Stimulated activated CD4-positive, alpha-beta T cell treated with anti-CD3 and anti-CD28 coated beads, Interleukin-1b, Interleukin-23, amount 100 ng/mL, for 48 hours (primary cell): ENCODE measurements at regions not wholly inside any gene's neighbourhood (a gene's known extent, or its start where the extent isn't known, plus 50 kb on each side); places are given as distances from the start of the nearest gene placed in this dataset.
"Not testable (repeated sequence)": the region's sequence is repeated elsewhere in the genome, so short reads cannot be mapped to it uniquely, and the experiment has no call there.

ENCODE experiments used
- DNase-seq: peaks from one replicate; pipeline ENCODE4 v3.0.0-alpha.2; 2020

DNA sequence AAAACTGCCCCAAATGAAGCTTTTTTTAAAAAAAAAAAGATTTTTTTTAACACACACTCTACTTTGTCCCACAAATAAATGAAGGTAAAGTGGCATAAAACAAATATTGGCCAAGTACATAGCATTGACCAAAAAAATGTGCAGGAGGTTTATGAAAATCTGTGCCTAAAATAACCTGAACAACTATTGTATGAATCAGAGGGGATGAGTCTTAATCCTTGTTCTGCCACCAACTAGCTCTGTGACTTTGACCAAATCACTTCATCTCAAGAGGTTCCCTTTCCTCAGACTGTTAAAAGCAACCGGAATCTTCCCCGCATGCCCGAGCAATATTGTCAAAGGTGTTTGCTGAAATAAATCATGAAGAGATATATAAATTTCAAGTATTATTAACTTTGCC is 150.4 kb upstream of the NEBL start:
- DNase-seq = no peak

- DNase-seq = no peak
Observed at GRCh38 chr10:21047096-21047495, 150.0 kb upstream of the NEBL start.

- no peak for DNase-seq
Observed at GRCh38 chr10:21043044-21043443, 145.9 kb upstream of the NEBL start.

- no peak for DNase-seq
Observed at GRCh38 chr10:21042536-21042935, 145.4 kb upstream of the NEBL start.

- DNase-seq = no peak
Observed at GRCh38 chr10:21041763-21042458, 144.8 kb upstream of the NEBL start.

DNA sequence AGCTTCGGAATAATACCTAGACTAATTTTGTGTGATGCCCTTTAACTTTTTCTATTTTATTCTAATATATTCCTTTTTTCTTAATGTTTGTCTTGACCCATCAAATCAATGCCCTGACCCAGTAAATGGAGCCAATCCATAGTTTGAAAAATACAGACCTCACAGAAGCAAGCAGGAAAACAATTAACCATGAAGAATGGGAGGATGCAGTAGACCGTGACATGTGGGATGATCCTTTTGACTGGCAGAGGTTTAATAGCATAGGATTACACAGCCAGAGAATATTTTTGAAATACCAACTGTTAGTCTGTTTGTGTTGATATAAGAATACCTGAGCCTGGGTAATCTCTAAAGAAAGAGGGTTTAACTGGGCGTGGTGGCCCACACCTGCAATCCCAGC is 142.6 kb upstream of the NEBL start:
- no peak for DNase-seq

DNA sequence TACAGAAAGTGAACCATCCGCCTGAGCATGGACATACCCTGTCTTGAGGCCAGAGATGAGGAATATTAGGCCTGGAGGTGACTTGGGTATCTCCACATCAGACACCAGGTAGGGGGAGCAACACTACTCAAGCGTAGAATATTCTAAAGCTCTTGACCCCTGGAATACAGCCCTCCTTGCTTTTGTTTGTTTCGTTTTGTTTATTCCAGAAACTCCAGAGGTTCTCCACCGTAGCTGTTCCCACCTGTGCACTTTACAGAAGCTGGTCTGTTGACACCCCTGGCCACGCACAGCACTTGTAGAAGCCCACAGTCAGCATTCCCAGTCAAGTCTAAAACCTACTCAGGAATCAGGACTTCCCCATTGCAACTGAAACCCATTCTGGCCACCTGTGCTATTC is 139.6 kb upstream of the NEBL start:
- no peak for DNase-seq

- not testable (repeated sequence) for DNase-seq
Observed at GRCh38 chr10:21034770-21035169, 137.7 kb upstream of the NEBL start.

- DNase-seq = no peak
Observed at GRCh38 chr10:21034241-21034640, 137.1 kb upstream of the NEBL start.

DNA sequence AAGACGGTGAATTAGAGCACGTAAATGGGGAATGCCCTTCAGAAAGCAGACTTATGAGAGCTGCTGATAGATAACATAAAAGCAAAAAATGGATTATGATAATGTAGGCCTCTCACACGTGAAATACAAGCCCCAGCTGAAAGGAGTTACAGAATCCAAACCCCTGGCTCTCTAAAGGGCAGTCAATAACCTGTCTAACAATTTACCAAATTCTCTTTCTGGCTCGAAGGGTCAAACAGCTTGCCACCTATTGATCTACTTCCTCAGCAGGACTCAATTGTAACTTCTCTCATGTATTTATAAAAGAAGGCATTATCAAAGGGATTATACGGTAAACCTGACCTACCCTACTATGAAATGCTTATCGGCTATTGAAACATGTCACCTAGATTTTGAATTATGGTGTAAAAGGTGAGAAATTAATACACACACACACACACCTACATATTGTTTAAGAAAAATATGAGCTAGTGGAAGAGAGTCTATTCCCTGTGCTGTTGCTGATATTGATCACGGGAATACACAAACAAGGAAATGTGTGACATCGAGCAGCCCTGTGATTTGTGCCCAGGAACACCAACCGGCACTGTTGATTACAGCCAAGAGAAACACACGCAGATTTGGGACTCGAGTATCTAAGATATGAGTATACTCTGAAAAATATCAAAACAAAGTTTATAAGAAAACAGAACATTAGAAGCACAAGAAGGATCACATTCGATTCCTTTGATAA is 135.6 kb upstream of the NEBL start:
- DNase-seq = no peak

- DNase-seq = no peak
Observed at GRCh38 chr10:21031232-21031795, 134.2 kb upstream of the NEBL start.

DNA sequence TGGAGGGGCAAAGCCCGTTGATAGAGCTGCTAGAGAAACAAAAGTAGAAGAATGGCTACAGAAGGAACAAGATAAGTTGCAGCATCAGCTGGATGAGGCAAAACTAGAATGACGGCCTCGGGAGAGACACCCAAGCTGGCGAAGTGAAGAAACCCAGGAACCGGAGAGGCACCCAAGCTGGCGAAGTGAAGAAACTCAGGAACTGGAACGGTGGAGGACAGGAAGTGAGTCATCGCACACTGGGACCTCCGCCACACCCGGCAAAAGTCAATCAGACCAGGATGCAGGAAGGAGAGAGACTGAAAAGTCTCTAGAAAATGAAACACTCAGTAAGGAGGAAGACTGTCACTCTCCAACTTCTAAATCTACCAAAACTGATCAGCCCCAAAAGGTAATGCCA is 133.0 kb upstream of the NEBL start:
- no peak for DNase-seq

DNA sequence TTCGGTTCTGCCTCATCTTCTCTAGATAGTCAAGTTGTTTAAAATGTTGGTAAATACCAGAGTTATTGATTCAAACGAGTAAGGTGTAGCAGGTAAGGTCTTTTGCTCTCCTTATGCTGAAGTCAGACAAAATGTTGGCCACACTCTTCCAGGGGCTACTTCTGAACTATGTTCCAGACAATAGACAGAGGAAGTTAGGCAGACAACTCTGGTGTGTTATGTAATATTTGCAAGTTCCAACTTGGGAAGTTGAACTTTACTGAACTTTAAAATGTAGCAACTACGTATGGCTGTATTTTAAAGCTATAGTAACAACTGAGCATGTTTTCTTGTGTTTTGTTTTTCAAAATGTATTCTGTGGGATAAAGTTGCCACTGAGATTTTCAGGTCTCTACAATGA is 125.7 kb upstream of the NEBL start:
- no peak for DNase-seq

- no peak for DNase-seq
Observed at GRCh38 chr10:21021843-21022594, 124.9 kb upstream of the NEBL start.

DNA sequence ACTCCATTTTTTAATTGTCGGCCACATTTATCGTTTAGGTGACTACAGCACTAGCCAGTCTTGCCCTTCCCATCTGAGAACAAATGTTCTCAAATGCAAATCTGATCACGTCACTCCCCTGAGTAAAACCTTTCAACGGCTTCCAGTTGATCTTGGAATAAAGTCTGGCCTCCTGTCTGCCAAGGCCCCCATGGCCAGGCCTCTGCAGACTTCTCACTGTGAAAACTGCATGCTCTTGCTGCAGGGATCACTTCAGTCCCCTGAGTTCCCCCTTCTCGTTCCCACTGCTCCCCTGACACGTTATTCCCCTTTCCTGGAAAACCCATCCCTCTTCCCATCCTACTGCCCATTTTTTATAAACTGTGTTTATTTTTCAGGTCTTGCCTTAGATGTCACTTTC is 124.1 kb upstream of the NEBL start:
- DNase-seq = no peak

DNA sequence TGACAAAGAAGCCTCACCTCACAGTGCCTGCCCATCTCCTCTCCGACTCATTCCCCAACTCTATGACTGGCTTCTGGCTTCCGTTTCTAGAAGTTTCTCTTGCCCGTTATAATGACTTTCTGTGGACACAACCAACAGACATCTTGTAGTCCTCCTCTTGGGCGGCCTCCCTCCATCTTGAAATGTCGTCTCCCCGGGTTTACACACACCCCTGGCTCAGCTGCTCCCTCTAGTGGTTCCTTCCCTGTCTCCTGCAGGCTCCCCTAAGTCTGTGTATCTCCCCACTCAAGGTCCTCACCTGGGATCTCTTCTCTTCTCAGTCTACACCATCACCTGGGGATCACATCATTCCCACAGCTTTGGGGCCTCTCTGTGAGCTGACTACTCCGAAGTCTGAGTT is 123.4 kb upstream of the NEBL start:
- DNase-seq = peak; percentile 33

DNA sequence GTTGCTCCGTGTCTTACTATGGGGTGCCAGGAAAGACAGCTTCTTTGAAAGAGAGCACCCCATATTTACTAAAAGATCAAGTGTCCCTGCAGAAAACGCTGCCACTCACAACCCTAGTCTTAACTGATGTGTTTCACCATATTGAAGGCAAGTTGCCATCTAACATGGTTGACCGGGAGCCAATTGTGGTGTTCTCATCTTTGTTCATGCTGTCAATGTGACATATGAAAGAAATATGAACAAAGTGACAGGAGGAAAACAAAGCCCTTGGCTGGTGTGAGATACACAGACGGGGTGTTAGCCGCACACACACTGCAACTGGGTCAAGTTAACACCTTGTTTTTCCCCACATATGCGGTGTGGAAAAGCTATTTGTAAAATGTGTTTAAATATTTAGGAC is 122.3 kb upstream of the NEBL start:
- DNase-seq = no peak

DNA sequence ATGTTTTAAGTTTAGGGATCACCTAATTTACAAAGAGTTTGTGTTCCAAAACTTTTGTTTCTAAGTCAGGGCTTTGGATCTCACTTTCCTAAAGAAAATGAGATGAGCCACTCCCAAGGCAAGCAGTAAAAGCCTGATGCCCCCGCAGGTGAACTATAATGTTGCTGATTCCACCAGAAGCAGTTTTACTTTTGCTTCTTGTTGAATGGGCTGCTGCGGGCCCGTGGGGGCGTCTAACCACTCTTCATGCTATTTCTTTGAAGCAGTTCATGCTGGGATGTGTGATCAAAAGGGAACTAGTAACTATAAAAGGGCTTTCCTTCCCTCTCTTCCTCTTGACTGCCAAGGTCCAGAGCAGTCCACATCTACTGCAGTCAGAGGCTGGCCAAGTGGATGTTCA is 118.7 kb upstream of the NEBL start:
- no peak for DNase-seq

DNA sequence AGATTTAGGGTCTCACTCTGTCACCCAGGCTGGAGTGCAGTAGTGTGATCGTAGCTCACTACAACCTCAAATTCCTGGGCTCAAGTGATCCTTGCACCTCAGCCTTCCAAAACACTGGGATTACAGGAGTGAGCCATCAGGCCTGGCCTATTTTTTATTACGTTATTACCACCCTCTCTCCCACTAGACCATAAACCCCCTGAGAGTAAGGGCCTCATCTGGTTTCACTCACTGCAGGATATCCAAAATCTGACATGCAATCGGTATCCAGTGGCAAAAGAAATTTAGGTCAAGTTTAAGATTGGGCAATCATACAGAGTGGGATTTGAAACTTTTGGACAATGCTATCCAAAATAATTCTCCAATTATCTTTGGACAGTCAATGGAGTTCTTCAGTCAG is 117.0 kb upstream of the NEBL start:
- DNase-seq = no peak

DNA sequence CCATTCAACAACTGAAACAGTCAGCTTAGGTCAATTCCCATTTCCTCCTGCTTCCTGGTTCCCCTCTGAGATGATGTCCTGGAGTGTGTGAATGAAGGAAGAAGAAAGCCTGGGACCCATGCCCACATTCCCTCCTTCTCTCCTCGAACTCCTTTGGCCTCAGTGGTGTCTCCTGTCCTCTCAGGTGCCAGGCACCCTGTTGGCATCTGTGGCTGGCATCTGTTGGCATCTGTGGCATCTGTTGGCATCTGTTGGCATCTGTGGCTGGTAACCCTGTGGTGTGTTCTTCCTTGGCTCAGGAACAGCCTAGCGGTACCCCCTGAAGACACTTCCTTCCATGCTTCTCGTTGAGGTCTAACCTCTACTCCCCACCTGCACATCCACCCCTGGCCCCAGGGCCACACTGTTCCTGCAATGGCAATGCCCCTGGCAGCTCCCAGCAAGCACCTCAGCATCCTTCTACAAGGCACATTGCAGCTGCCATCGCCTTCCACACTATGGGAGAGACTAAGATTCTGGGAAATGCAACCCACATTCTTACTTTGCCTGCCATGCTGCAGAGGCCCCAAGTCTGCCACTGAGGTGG is 114.4 kb upstream of the NEBL start:
- no peak for DNase-seq

GRCh38 chr10:21010615-21011014 is 113.5 kb upstream of the NEBL start:
- DNase-seq = no peak

DNA sequence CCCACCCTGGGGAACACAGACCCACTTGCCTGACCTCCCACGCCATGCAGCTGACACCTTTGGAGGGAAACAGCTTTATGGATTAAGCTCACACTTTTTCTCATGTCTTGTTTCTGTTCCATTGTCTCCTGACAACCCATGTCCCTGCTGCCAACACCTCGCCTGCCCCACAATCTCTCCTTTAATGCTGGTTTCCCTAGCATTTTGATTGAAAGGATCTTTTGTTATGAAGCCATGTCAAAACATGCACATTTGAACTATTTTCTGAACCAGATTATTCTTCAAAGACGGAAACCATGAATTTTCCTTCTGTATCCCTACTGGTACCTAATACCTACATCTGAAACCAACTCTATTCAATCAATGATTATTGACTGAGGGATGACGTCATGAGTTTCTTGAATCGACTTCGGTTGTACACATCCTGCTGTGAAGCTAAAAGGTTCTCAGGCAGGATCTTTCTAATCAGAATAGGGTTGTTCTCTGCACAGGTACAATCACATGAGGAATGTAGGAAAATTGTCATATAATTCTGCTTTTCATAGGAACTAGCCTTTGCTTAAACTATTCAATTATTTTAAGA is 106.2 kb upstream of the NEBL start:
- no peak for DNase-seq
